ENCODE measurements at regions not wholly inside any gene's neighbourhood (a gene's known extent, or its start where the extent isn't known, plus 50 kb on each side); places are given as distances from the start of the nearest gene placed in this dataset.

GRCh38 chr2:150076281-150076680 lies 411.2 kb downstream of the RND3 start:
- ChIA-PET POLR2A (no interaction called here), RAD21 (ENCODE audit: low non-redundant PET in 1 of 2, low total read pairs in 2 of 2, uncharacterized antibody in 2 of 2, unreplicated experiment in 2 of 2) (interaction anchor here in 1 of 2 experiments (0.6 kb wide), 1 partner anchor 15 kb away, joined by 3 read pairs; no protein-coding TSS in a partner anchor), CTCF (no interaction called here)
- H3K36me3 ChIP-seq (ENCODE audit: control insufficient read depth in 1 of 2, insufficient read depth in 2 of 2, low read length in 2 of 2) = no peaks in the 10 kb centered on the region
- no peaks in the 10 kb centered on the region for H3K9me2 ChIP-seq (ENCODE audit: insufficient read depth)
- ATAC-seq (no peak), DNase-seq (ENCODE audit: low read depth, low spot score) (no peak)
- intact Hi-C loops (cut with micrococcal nuclease) = no loop called here
- H3K4me2 ChIP-seq (ENCODE audit: low read length) = no peak overlapping the region
- no peak overlapping the region for H3K4me3 ChIP-seq (replicated peaks in 1 of 2; ENCODE audit: low read depth in 1 of 2, low read length in 2 of 2)
- peaks cover 0 to 5% of the 10 kb centered on the region in 2 experiments; a peak in 2 of 4 replicates for H3K4me1 ChIP-seq (ENCODE audit: control insufficient read depth in 1 of 2, insufficient read depth in 2 of 2, low read length in 2 of 2)
- H2AFZ ChIP-seq (ENCODE audit: low read depth, low read length, poor library complexity, severe bottlenecking) = no peak overlapping the region
- H3K27ac ChIP-seq (ENCODE audit: low read depth, low read length) = no peak overlapping the region
- H3K9me3 ChIP-seq (ENCODE audit: control insufficient read depth in 1 of 2, insufficient read depth in 1 of 2, low read depth in 1 of 2, low read length in 2 of 2) = no peaks in the 10 kb centered on the region
- no peak overlapping the region for H3K9ac ChIP-seq (ENCODE audit: low read length)
- H4K20me1 ChIP-seq (ENCODE audit: insufficient read depth) = no peaks in the 10 kb centered on the region
- BruUV-seq (replicated peaks) = no TSS peak
- H3K79me2 ChIP-seq (ENCODE audit: insufficient read depth, low read length) = no peaks in the 10 kb centered on the region
- TF ChIP-seq JUND (IDR thresholded peaks at IDR 0.05) = no peak
- no peak for TF ChIP-seq RAD21 (IDR thresholded peaks at IDR 0.05; ENCODE audit: low read depth)
- no peak for TF ChIP-seq REST (IDR thresholded peaks at IDR 0.05; ENCODE audit: low read depth)
- TF ChIP-seq POLR2AphosphoS5 (IDR thresholded peaks at IDR 0.05; ENCODE audit: low read depth, low read length) = no peak
- no peak for TF ChIP-seq FOSL1 (IDR thresholded peaks at IDR 0.05; ENCODE audit: low read depth)
- no peak for TF ChIP-seq CBX3 (IDR thresholded peaks at IDR 0.05; ENCODE audit: low read depth)
- TF ChIP-seq EZH2phosphoT487 (IDR thresholded peaks at IDR 0.05; ENCODE audit: borderline replicate concordance) = no peak
- TF ChIP-seq ZBTB33 (IDR thresholded peaks at IDR 0.05; ENCODE audit: extremely low read depth, insufficient replicate concordance, low read length) = no peak
- TF ChIP-seq EGR1 (IDR thresholded peaks at IDR 0.05; ENCODE audit: low read depth) = no peak
- TF ChIP-seq POLR2A (IDR thresholded peaks at IDR 0.05; ENCODE audit: borderline replicate concordance, extremely low read depth, insufficient read depth, insufficient read length) = no peak
- TF ChIP-seq CEBPB (IDR thresholded peaks at IDR 0.05; ENCODE audit: low read depth) = no peak
- H3K27me3 ChIP-seq (ENCODE audit: insufficient read depth, low read length) = no peaks in the 10 kb centered on the region
